Anterior cingulate cortex (tissue), 58 donors: ENCODE measurements at regions not wholly inside any gene's neighbourhood (a gene's known extent, or its start where the extent isn't known, plus 50 kb on each side); places are given as distances from the start of the nearest gene placed in this dataset.
A peak's percentile ranks its signal among the peaks of the same experiment; 100 is the strongest.
"Not testable (repeated sequence)": the region's sequence is repeated elsewhere in the genome, so short reads cannot be mapped to it uniquely, and the experiment has no call there.

Source experiments
- DNase-seq, 58 donors: peaks; one replicate each; lab custom pipeline; 2025; lab: John Stamatoyannopoulos, UW

GRCh38 chr21:31819692-31820091 is 53.1 kb upstream of the HUNK start:
- not testable (repeated sequence) for DNase-seq

- not testable (repeated sequence) for DNase-seq
Measured at GRCh38 chr21:31814356-31814755, 58.5 kb upstream of the HUNK start.

DNA sequence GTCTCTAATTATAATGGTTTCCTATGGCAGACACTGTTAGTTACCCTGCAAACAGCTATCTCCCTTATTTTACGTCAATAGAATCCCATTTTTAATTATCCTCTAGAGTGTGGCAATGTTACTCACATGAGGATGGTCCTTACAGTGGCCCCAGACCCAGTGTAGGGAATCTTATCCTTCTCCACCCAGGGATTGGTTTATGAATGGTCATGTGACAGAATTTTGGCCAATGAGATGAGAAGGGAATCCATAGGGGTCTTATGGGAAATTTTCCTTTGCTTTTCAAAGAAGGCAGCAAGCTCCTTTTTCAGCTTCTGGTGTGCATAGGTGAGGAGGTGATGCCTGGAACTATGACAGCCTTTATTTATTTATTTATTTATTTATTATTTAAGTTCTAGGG is 59.0 kb upstream of the HUNK start:
- no peak for DNase-seq

- no peak for DNase-seq
Measured at GRCh38 chr21:31804008-31804394, 68.8 kb upstream of the HUNK start.

GRCh38 chr21:31803039-31804007 is 69.5 kb upstream of the HUNK start:
- no peak for DNase-seq

DNA sequence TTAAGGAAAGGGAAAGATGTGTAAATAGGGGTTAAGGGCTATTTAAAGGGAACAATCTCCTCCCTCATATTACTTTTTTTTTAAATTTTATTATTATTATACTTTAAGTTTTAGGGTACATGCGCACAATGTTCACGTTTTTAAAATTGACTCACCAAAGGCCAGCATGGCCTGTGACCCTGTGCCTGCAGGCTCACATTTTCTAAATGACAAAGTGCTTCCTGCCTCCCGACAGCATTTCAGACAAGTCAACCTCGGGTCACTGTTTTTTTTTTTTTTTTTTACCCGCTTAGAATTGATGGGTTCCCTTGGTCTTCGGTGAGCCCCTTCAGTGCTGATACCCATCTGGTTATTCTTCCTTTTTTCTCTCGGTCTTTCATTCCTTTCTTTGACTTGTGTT is 70.4 kb upstream of the SCAF4 start:
- no peak for DNase-seq

GRCh38 chr21:31801551-31802219 is 69.8 kb upstream of the SCAF4 start:
- no peak for DNase-seq

GRCh38 chr21:31798842-31799704 is 67.2 kb upstream of the SCAF4 start:
- DNase-seq = peak in 14 of 58 donors; percentile 4 to 45 (median 12)

GRCh38 chr21:31795992-31796391 is 64.1 kb upstream of the SCAF4 start:
- no peak for DNase-seq

DNA sequence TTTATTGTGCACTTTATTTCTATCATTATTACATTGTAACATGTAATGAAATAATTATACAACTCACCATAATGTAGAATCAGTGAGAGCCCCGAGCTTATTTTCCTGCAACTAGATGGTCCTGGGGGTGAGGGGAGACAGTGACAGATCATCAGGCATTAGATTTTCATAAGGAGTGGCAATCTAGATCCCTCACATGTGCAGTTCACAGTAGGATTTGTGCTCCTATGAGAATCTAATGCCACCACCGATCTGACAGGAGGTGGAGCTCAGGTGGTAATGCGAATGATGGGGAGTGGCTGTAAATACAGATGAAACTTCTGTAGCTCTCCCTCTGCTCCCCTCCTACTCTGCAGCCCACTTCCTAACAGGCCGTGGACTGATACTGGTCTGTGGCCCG is 58.5 kb upstream of the SCAF4 start:
- DNase-seq = not testable (repeated sequence)

DNA sequence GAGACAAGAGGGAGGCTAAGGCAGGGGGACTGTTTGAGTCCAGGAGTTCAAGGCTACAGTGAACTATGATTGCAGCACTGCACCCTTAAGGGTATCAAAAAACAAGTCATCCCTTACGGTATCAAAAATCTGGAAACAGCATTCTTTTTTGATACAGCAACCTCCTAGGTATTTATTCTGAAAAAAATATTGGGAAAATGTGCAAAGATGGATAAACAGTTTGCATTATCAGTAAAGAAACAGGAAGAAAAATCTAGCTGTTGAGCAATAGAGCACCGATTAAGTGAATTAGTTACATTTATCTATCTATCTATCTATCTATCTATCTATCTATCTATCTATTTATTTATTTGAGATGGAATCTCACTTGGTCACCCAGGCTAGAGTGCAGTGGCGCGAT is 56.7 kb upstream of the SCAF4 start:
- no peak for DNase-seq

DNA sequence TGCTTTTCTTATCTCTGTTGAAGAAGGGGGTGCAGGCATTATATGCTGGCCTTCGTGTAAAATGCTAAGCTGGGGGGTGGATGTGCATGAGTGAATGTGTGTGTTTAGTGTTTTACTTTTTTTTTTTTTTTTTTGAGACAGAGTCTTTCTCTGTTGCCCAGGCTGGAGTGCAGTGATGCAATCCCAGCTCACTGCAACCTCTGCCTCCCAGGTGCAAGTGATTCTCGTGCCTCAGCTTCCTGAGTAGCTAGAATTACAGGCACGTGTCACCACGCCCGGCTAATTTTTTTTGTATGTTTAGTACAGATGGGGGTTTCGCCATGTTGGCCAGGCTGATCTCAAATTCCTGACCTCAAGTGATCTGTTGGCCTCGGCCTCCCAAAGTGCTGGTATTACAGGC is 55.8 kb upstream of the SCAF4 start:
- DNase-seq = not testable (repeated sequence)

GRCh38 chr21:31786164-31786920 is 54.4 kb upstream of the SCAF4 start:
- DNase-seq = no peak

- peak in 50 of 58 donors; percentile 1 to 80 (median 39) for DNase-seq
Measured at GRCh38 chr21:31785237-31786163, 53.6 kb upstream of the SCAF4 start.

DNA sequence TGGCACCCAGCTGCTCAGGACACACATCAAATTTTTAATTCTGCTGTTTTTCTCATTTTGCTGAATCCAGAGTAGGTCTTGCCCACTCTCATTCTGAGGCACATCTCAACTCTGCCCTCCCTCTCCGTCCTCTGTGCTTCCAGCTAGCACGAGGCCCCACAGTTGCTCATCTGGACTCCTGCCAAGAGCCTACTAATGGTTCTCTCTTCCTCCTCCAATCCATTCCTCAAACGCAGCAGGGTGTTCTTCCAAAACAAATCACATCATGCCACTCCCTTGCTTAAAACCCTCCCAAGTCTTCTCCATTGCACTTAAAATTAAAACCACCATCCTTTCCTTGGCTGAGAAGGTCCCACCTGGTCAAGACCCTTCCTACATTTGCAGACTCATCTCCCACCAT is 49.8 kb upstream of the SCAF4 start:
- peak in 9 of 58 donors; percentile 3 to 35 (median 11) for DNase-seq
